Stomach (tissue), 8 donors: ENCODE measurements at regions not wholly inside any gene's neighbourhood (a gene's known extent, or its start where the extent isn't known, plus 50 kb on each side); places are given as distances from the start of the nearest gene placed in this dataset.
A peak's percentile ranks its signal among the peaks of the same experiment; 100 is the strongest.

Source experiments
- DNase-seq, 2 donors: peaks; one replicate each; pipeline versions ENCODE4 v3.0.0 to v3.0.0-alpha.2; 2013 to 2019
- H3K27ac ChIP-seq, 5 donors: fragments of 200-600 bp in 4 of 5; sonication (generic) in 4 of 5; one replicate each; pipeline ENCODE4 v1.5.1; 2013 to 2019; ENCODE audit warnings: mild to moderate bottlenecking in 1 of 5, moderate library complexity in 1 of 5
- H3K27me3 ChIP-seq, 3 donors: fragments of 200-600 bp; sonication (generic); one replicate each; pipeline ENCODE4 v1.5.1; 2017 to 2019; ENCODE audit warnings: mixed run types in 1 of 3
- H3K36me3 ChIP-seq, 4 donors: fragments of 200-600 bp; sonication (generic); 1 replicate in 3 of 4; 2 replicates in 1 of 4; pipeline ENCODE4 v1.5.1; 2016 to 2019
- H3K4me1 ChIP-seq, 4 donors: fragments of 200-600 bp; sonication (generic); one replicate each; pipeline ENCODE4 v1.5.1; 2016 to 2019
- H3K4me3 ChIP-seq, 4 donors: fragments of 200-600 bp; sonication (generic) in 3 of 4; one replicate each; pipeline ENCODE4 v1.5.1; 2016 to 2019; ENCODE audit warnings: mild to moderate bottlenecking in 1 of 4
- H3K9me3 ChIP-seq, 4 donors: fragments of 200-600 bp; sonication (generic); one replicate each; pipeline ENCODE4 v1.5.1; 2016 to 2019
- CTCF ChIP-seq, 7 experiments: fragments of 450-650 bp in 4 of 7; fragments of 200-600 bp in 3 of 7; sonication (generic) in 3 of 7; IDR thresholded peaks; one replicate each; pipeline ENCODE4 v1.5.1; 2016 to 2019; ENCODE audit warnings: antibody characterized with exemption in 7 of 7, control low read depth in 2 of 7, mild to moderate bottlenecking in 1 of 7
- EP300 ChIP-seq: sonication (generic); formaldehyde crosslinking; IDR thresholded peaks from one replicate; pipeline ENCODE4 v1.6.1; 2017; ENCODE audit warnings: antibody characterized with exemption
- POLR2A ChIP-seq, 4 donors: fragments of 450-650 bp; IDR thresholded peaks; one replicate each; pipeline ENCODE4 v1.6.1; 2016; ENCODE audit warnings: antibody characterized with exemption in 4 of 4, control low read depth in 2 of 4, mild to moderate bottlenecking in 1 of 4, moderate library complexity in 1 of 4
- POLR2AphosphoS5 ChIP-seq, 3 donors: sonication (generic); formaldehyde crosslinking; IDR thresholded peaks; one replicate each; pipeline ENCODE4 v1.6.1; 2016; ENCODE audit warnings: antibody characterized with exemption in 3 of 3
- WGBS, 5 donors: extraction: QIAGEN DNeasy Blood & Tissue Kit in 3 of 5; methylation state at CpG; one replicate each; pipeline versions ENCODE4 v1.1.5 to v1.1.7; 2013 to 2018; 5-methylcytosine and 5-hydroxymethylcytosine counted together
- intact Hi-C: fragments of 100-400 bp; cut with DNase I; formaldehyde crosslinking; loops from one replicate; pipeline ENCODE4 v1.15.1; 2023; ENCODE audit warnings: low total_unique reads
- donor health status: healthy with polysubstance abuse.
- donor health status: Bipolar disorder and iron deficiency.
- donor health status: healthy.

- no peaks in the 10 kb centered on the region for H3K27me3 ChIP-seq
- TF ChIP-seq EP300 = no peak
- no peak for TF ChIP-seq POLR2A (IDR thresholded peaks at IDR 0.05)
- no peak for TF ChIP-seq CTCF (IDR thresholded peaks at IDR 0.05)
- TF ChIP-seq POLR2AphosphoS5 (IDR thresholded peaks at IDR 0.05) = no peak
- H3K9me3 ChIP-seq = no peaks in the 10 kb centered on the region
- no peak for DNase-seq
- no peaks in the 10 kb centered on the region for H3K4me1 ChIP-seq
- intact Hi-C loops = no loop called here
- H3K4me3 ChIP-seq = no peak overlapping the region
- H3K36me3 ChIP-seq = no peaks in the 10 kb centered on the region
- 82 to 87% (median 85%) methylated on average over 3 of the region's 3 CpGs for WGBS, 5 donors
- H3K27ac ChIP-seq = no peak overlapping the region
Measured at GRCh38 chr4:99712530-99712929, 54.9 kb upstream of the C4orf54 start.

GRCh38 chr4:99712099-99712498 lies 54.5 kb upstream of the C4orf54 start:
- no peak overlapping the region for H3K4me3 ChIP-seq

GRCh38 chr4:99711657-99712056 lies 54.0 kb upstream of the C4orf54 start:
- 54 to 79% (median 68%) methylated on average over 2 of the region's 2 CpGs for WGBS, 5 donors
- H3K4me3 ChIP-seq = no peak overlapping the region
- TF ChIP-seq EP300 (no peak), POLR2AphosphoS5 (IDR thresholded peaks at IDR 0.05) (no peak), POLR2A (IDR thresholded peaks at IDR 0.05) (no peak)
- H3K27ac ChIP-seq = no peak overlapping the region
- no peaks in the 10 kb centered on the region for H3K36me3 ChIP-seq
- no peak for DNase-seq
- no peaks in the 10 kb centered on the region for H3K9me3 ChIP-seq
- H3K27me3 ChIP-seq = no peaks in the 10 kb centered on the region
- intact Hi-C loops = no loop called here
- H3K4me1 ChIP-seq = no peaks in the 10 kb centered on the region

More at GRCh38 chr4:99712099-99712498, 54.5 kb upstream of the C4orf54 start:
- H3K27me3 ChIP-seq = no peaks in the 10 kb centered on the region
- WGBS, 5 donors = 56 to 72% (median 65%) methylated on average over 1 of the region's 1 CpG
- no peaks in the 10 kb centered on the region for H3K36me3 ChIP-seq
- no peak overlapping the region for H3K27ac ChIP-seq
- peak in 1 of 2 donors; percentile 12 for DNase-seq
- intact Hi-C loops = no loop called here
- no peaks in the 10 kb centered on the region for H3K4me1 ChIP-seq
- TF ChIP-seq POLR2A (IDR thresholded peaks at IDR 0.05) (no peak), EP300 (no peak), POLR2AphosphoS5 (IDR thresholded peaks at IDR 0.05) (no peak), CTCF (IDR thresholded peaks at IDR 0.05) (no peak)
- no peaks in the 10 kb centered on the region for H3K9me3 ChIP-seq

- 81 to 100% (median 96%) methylated on average over 1 of the region's 1 CpG for WGBS, 5 donors
Measured at GRCh38 chr4:99710681-99711345, 53.2 kb upstream of the C4orf54 start.

More at GRCh38 chr4:99710681-99711345, 53.2 kb upstream of the C4orf54 start:
- no peak for TF ChIP-seq POLR2A (IDR thresholded peaks at IDR 0.05)
- no peak for TF ChIP-seq EP300
- TF ChIP-seq POLR2AphosphoS5 (IDR thresholded peaks at IDR 0.05) = no peak
- no peak for TF ChIP-seq CTCF (IDR thresholded peaks at IDR 0.05)
- intact Hi-C loops = no loop called here
- Histone ChIP-seq H3K27ac (no peak overlapping the region), H3K36me3 (no peaks in the 10 kb centered on the region), H3K9me3 (no peaks in the 10 kb centered on the region), H3K27me3 (no peaks in the 10 kb centered on the region), H3K4me1 (no peaks in the 10 kb centered on the region), H3K4me3 (no peak overlapping the region)
- DNase-seq = no peak
